H1 (cell line): ENCODE measurements at regions not wholly inside any gene's neighbourhood (a gene's known extent, or its start where the extent isn't known, plus 50 kb on each side); places are given as distances from the start of the nearest gene placed in this dataset.

Experiments
- CHD2 ChIP-seq: IDR thresholded peaks from 2 replicates; pipeline ENCODE4 v1.6.1; 2012; ENCODE audit warnings: low read length, improper control_type of control experiment
- CREB1 ChIP-seq: IDR thresholded peaks from 2 replicates; pipeline ENCODE4 v1.6.1; 2012; ENCODE audit warnings: inconsistent platforms
- HDAC2 ChIP-seq, 2 experiments: fragments of 300-600 bp in 1 of 2; sonication (generic) in 1 of 2; IDR thresholded peaks; 2 replicates each; pipeline ENCODE4 v1.6.1; 2011 to 2012; ENCODE audit warnings: low read depth in 2 of 2, low read length in 2 of 2, mild to moderate bottlenecking in 2 of 2, moderate library complexity in 2 of 2, borderline replicate concordance in 1 of 2, inconsistent platforms in 1 of 2
- POLR2A ChIP-seq, 2 experiments: IDR thresholded peaks; 1 replicate in 1 of 2; 2 replicates in 1 of 2; pipeline ENCODE4 v1.6.1; 2011; ENCODE audit warnings: low read depth in 2 of 2, low read length in 2 of 2, mild to moderate bottlenecking in 2 of 2; ENCODE audit errors: control extremely low read depth in 1 of 2
- TF ChIP-seq, protein P1 (sequence below), 3 experiments: IDR thresholded peaks; 1 replicate in 2 of 3; 2 replicates in 1 of 3; pipeline versions ENCODE4 v1.5.1 to v1.6.1; 2011; ENCODE audit warnings: low read length in 3 of 3, mild to moderate bottlenecking in 3 of 3, inconsistent platforms in 2 of 3, low read depth in 1 of 3, moderate library complexity in 1 of 3; ENCODE audit not compliant: insufficient read depth in 1 of 3; ENCODE audit errors: control extremely low read depth in 1 of 3
- TF ChIP-seq, protein P2 (sequence below): IDR thresholded peaks from 2 replicates; pipeline ENCODE4 v1.6.1; 2011; ENCODE audit warnings: low read depth, mild to moderate bottlenecking, low read length; ENCODE audit not compliant: insufficient read depth

DNA sequence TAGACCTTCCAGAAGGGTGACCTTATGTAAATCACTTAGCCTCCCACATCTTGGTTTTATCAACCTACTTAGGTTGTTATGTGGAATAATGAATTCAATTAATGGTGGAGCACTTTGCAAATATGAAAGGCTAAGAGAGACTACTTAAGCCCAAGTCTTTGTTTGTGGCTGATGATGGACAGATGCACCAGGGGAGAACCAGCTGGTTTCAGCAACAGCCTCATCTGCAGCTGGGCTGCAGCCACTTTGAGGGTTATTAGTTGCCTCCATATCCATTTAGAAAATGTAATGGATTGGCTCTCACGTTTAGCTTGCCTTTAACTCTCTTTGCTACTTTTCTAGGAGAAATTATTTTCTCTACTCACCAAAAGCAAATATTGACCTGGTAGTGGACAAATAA, 146.6 kb downstream of the ESM1 start:
- TF ChIP-seq POLR2A (IDR thresholded peaks at IDR 0.05; ENCODE audit: control extremely low read depth in 1 of 2, low read depth in 2 of 2, low read length in 2 of 2) (no peak), CHD2 (no peak), CREB1 (no peak), HDAC2 (IDR thresholded peaks at IDR 0.05; ENCODE audit: borderline replicate concordance in 1 of 2, low read depth in 2 of 2, low read length in 2 of 2) (no peak)
- TF ChIP-seq, protein P1, sequence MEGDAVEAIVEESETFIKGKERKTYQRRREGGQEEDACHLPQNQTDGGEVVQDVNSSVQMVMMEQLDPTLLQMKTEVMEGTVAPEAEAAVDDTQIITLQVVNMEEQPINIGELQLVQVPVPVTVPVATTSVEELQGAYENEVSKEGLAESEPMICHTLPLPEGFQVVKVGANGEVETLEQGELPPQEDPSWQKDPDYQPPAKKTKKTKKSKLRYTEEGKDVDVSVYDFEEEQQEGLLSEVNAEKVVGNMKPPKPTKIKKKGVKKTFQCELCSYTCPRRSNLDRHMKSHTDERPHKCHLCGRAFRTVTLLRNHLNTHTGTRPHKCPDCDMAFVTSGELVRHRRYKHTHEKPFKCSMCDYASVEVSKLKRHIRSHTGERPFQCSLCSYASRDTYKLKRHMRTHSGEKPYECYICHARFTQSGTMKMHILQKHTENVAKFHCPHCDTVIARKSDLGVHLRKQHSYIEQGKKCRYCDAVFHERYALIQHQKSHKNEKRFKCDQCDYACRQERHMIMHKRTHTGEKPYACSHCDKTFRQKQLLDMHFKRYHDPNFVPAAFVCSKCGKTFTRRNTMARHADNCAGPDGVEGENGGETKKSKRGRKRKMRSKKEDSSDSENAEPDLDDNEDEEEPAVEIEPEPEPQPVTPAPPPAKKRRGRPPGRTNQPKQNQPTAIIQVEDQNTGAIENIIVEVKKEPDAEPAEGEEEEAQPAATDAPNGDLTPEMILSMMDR (IDR thresholded peaks at IDR 0.05; ENCODE audit: control extremely low read depth in 1 of 3, insufficient read depth in 1 of 3, low read depth in 1 of 3, low read length in 3 of 3) = no peak
- TF ChIP-seq, protein P2, sequence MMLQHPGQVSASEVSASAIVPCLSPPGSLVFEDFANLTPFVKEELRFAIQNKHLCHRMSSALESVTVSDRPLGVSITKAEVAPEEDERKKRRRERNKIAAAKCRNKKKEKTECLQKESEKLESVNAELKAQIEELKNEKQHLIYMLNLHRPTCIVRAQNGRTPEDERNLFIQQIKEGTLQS = no peak
